ENCODE measurements at regions not wholly inside any gene's neighbourhood (a gene's known extent, or its start where the extent isn't known, plus 50 kb on each side); places are given as distances from the start of the nearest gene placed in this dataset.

- TF ChIP-seq CTCF (IDR thresholded peaks at IDR 0.05; ENCODE audit: low read depth, low read length) (no peak), POLR2A (IDR thresholded peaks at IDR 0.05; ENCODE audit: extremely low read depth, insufficient read length) (no peak), MYC (IDR thresholded peaks at IDR 0.05; ENCODE audit: low read depth, low read length) (no peak)
These were observed 1795.4 kb downstream of the LRRC4C start for GRCh38 chr11:39664023-39664422.
